Immature natural killer cell (primary cell): ENCODE measurements at regions not wholly inside any gene's neighbourhood (a gene's known extent, or its start where the extent isn't known, plus 50 kb on each side); places are given as distances from the start of the nearest gene placed in this dataset.

Experiments used
- DNase-seq, 3 donors: peaks; one replicate each; pipeline ENCODE4 v3.0.0; 2022; ENCODE audit warnings: mixed read lengths in 1 of 3
- H3K27ac Mint-ChIP-seq, 6 donors: one replicate each; pipeline ENCODE4 v1.8.0; 2020; ENCODE audit warnings: mixed read lengths in 6 of 6, mild to moderate bottlenecking in 5 of 6, inconsistent platforms in 4 of 6, moderate library complexity in 3 of 6
- H3K27me3 Mint-ChIP-seq, 3 donors: one replicate each; pipeline ENCODE4 v1.8.0; 2020 to 2021; ENCODE audit warnings: low read depth in 3 of 3, mild to moderate bottlenecking in 3 of 3, mixed read lengths in 3 of 3, moderate library complexity in 3 of 3, inconsistent platforms in 1 of 3
- H3K36me3 Mint-ChIP-seq, 3 donors: one replicate each; pipeline ENCODE4 v1.8.0; 2020; ENCODE audit warnings: mixed read lengths in 3 of 3, inconsistent platforms in 2 of 3, mild to moderate bottlenecking in 2 of 3
- H3K4me1 Mint-ChIP-seq, 2 donors: one replicate each; pipeline ENCODE4 v1.8.0; 2020; ENCODE audit warnings: inconsistent platforms in 2 of 2, mild to moderate bottlenecking in 2 of 2, mixed read lengths in 2 of 2, moderate library complexity in 1 of 2
- H3K4me3 Mint-ChIP-seq, 5 donors: one replicate each; pipeline ENCODE4 v1.8.0; 2020; ENCODE audit warnings: mild to moderate bottlenecking in 5 of 5, mixed read lengths in 5 of 5, inconsistent platforms in 3 of 5, moderate library complexity in 3 of 5
- H3K9me3 Mint-ChIP-seq, 6 donors: one replicate each; pipeline ENCODE4 v1.8.0; 2020; ENCODE audit warnings: mild to moderate bottlenecking in 6 of 6, mixed read lengths in 6 of 6, inconsistent platforms in 4 of 6, moderate library complexity in 3 of 6

DNA sequence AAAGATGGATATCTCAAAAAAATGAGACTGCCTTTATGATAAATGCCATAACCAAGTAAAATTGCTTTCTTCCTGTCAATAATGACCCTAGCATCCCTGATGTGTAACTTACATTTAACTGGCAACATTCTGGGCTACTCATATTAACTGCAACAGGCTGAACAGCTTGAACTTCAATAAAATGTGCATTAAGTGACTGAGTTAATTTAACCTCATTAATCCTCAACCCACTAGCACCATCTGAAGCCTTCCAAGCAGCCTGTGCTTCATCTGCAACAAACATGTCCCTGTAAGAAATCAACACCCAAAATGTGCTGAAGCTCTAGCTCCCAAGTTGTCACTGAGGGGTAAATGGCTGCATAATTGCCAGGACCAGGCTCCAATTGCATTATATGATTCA lies 296.2 kb upstream of the ZC3H15 start:
- Mint-ChIP-seq H3K27ac (no peak overlapping the region), H3K9me3 (peaks cover 0 to 25% (median 15%) of the 10 kb centered on the region in 6 donors), H3K27me3 (peaks cover 0 to 2% (median 0%) of the 10 kb centered on the region in 3 donors), H3K4me1 (no peaks in the 10 kb centered on the region), H3K36me3 (peaks cover 4 to 7% (median 5%) of the 10 kb centered on the region in 3 donors), H3K4me3 (no peak overlapping the region)
- DNase-seq = no peak

DNA sequence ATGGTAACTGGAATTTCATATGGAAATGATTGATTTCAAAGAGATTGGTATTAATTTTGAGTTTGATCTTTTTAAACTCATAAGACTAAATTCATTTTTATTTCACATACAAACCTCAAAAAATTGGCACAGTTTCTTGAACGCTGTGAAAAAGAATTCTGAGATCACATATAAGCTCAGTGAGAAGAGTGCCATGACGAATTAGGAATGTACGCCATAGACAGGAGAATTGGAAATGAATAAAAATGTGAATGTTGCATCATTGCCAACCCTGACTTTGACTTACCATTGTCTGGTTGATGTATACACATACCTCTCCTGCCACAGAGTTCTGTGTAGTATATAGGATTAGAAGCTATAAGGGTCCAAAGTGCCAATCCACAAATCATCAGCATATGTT lies 290.4 kb upstream of the ZC3H15 start:
- Mint-ChIP-seq H3K4me3 (no peak overlapping the region), H3K27me3 (no peaks in the 10 kb centered on the region), H3K36me3 (peaks cover 0 to 4% (median 3%) of the 10 kb centered on the region in 3 donors), H3K27ac (no peak overlapping the region), H3K9me3 (peaks cover 0 to 9% (median 4%) of the 10 kb centered on the region in 6 donors), H3K4me1 (no peaks in the 10 kb centered on the region)
- no peak for DNase-seq

GRCh38 chr2:186197955-186198354 lies 288.1 kb upstream of the ZC3H15 start:
- Mint-ChIP-seq H3K36me3 (no peaks in the 10 kb centered on the region), H3K4me1 (no peaks in the 10 kb centered on the region), H3K9me3 (peaks cover 0 to 11% (median 5%) of the 10 kb centered on the region in 6 donors)

DNA sequence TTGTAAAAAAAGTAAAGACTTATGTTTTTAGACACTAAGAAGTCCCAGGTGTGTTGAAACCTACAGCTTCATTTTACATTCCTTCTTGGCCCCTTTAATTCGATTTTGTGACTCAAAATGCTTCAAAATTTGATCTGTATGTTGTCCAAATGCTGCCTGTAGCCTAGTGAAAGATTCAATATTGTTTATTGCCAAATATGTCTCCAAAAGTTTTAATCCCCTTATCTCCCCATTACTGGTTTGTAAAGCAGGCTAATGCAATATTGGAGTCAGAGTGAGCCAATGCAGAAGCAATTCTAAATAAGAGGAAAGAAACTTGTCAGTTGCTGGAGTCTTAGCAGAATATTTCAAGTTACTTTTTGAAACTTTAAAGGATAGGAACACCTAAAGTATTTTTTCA lies 287.0 kb upstream of the ZC3H15 start:
- Mint-ChIP-seq H3K9me3 (peaks cover 0 to 15% (median 5%) of the 10 kb centered on the region in 6 donors), H3K36me3 (no peaks in the 10 kb centered on the region), H3K4me3 (no peak overlapping the region), H3K27ac (no peak overlapping the region), H3K4me1 (no peaks in the 10 kb centered on the region), H3K27me3 (no peaks in the 10 kb centered on the region)
- DNase-seq = no peak

More at GRCh38 chr2:186197955-186198354, 288.1 kb upstream of the ZC3H15 start:
- Mint-ChIP-seq H3K27ac (no peak overlapping the region), H3K4me3 (no peak overlapping the region), H3K27me3 (no peaks in the 10 kb centered on the region)
- DNase-seq = no peak

GRCh38 chr2:186201371-186201770 lies 284.7 kb upstream of the ZC3H15 start:
- Mint-ChIP-seq H3K4me3 (no peak overlapping the region), H3K27ac (no peak overlapping the region), H3K4me1 (no peaks in the 10 kb centered on the region), H3K36me3 (no peaks in the 10 kb centered on the region), H3K27me3 (peaks cover 0 to 2% (median 0%) of the 10 kb centered on the region in 3 donors), H3K9me3 (peaks cover 0 to 15% (median 5%) of the 10 kb centered on the region in 6 donors)
- no peak for DNase-seq

DNA sequence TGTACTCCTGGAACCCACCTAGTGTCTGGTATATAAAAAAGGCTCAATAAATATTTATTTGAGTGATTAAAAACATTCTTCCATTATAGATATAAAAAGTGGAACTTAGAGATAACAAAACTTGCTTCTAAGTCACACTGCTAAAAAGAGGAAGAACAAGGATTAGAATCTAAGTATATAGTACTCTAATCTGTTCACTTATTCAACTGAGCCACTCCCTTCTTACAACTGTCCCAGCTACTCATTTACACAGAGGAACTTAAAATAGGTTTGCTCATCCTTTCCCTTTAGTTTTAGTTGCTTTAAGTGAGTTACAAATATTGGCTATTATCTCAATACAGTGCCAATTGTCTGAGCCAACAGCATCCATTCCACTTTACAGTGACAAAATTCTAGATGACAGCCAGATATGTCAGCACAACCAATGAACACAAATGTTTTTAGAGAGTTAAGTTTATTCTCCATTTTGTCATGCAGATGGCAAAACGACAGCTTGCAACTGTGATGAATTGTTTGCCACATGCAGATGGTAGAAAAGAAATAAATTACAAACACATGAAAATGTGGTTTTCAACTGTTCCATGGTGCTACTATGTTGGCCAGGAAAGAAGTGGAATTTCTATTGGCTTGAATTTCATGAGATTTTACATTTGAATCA lies 280.7 kb upstream of the ZC3H15 start:
- H3K27ac Mint-ChIP-seq = no peak overlapping the region
- DNase-seq = no peak
- peaks cover 4 to 20% (median 8%) of the 10 kb centered on the region in 6 donors for H3K9me3 Mint-ChIP-seq
- H3K36me3 Mint-ChIP-seq = peaks cover 0 to 6% (median 3%) of the 10 kb centered on the region in 3 donors
- peaks cover 0 to 2% (median 0%) of the 10 kb centered on the region in 3 donors for H3K27me3 Mint-ChIP-seq
- H3K4me3 Mint-ChIP-seq = no peak overlapping the region
- no peaks in the 10 kb centered on the region for H3K4me1 Mint-ChIP-seq

DNA sequence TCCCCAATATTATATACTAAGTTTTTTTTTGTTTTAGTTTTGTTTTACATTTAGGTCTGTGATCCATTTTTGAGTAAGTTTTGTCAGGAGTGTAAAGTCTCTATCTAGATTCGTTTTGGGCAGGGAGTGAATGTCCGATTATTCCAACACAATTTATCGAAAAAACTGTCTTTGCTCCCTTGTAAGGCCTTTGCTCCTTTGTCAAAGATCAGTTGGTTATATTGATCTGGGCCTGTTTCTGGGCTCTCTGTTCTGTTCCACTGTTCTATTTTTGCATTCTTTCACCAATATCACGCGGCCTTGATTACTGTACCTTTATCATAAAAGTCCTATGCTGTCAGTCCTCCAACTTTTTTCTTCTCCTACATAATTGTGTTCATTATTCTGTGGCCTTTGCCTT lies 276.5 kb upstream of the ZC3H15 start:
- no peak for DNase-seq
- Mint-ChIP-seq H3K4me3 (no peak overlapping the region), H3K36me3 (peaks cover 10 to 14% (median 13%) of the 10 kb centered on the region in 3 donors), H3K4me1 (no peaks in the 10 kb centered on the region), H3K9me3 (peaks cover 7 to 31% (median 18%) of the 10 kb centered on the region in 6 donors), H3K27ac (no peak overlapping the region), H3K27me3 (peaks cover 0 to 2% (median 0%) of the 10 kb centered on the region in 3 donors)

- Mint-ChIP-seq H3K36me3 (peaks cover 6 to 10% (median 8%) of the 10 kb centered on the region in 3 donors), H3K9me3 (peaks cover 9 to 59% (median 24%) of the 10 kb centered on the region in 6 donors), H3K4me1 (no peaks in the 10 kb centered on the region), H3K27ac (no peak overlapping the region), H3K27me3 (no peaks in the 10 kb centered on the region), H3K4me3 (no peak overlapping the region)
- DNase-seq = no peak
Observed at GRCh38 chr2:186220409-186220808, 265.7 kb upstream of the ZC3H15 start.

DNA sequence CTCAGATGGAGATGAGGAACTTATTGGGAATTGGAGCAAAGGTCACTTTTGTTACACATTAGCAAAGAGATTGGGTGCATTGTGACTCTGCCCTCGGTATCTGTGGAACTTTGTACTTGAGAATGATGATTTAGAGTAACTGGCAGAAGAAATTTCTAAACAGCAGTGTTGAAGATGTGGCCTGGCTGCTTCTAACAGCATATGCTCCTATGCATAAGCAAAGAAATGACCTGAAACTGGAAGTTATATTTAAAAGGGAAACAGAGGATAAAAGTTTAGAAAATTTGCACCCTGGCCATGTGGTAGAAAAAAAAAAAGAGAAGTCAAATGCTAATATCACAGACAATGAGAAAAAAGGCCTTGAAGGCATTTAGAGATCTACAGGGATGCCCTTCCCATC lies 256.8 kb upstream of the ZC3H15 start:
- Mint-ChIP-seq H3K27ac (no peak overlapping the region), H3K4me1 (no peaks in the 10 kb centered on the region), H3K36me3 (peaks cover 21 to 25% (median 24%) of the 10 kb centered on the region in 3 donors), H3K4me3 (no peak overlapping the region), H3K27me3 (peaks cover 0 to 1% (median 0%) of the 10 kb centered on the region in 3 donors), H3K9me3 (peaks cover 42 to 89% (median 78%) of the 10 kb centered on the region in 6 donors)
- no peak for DNase-seq

DNA sequence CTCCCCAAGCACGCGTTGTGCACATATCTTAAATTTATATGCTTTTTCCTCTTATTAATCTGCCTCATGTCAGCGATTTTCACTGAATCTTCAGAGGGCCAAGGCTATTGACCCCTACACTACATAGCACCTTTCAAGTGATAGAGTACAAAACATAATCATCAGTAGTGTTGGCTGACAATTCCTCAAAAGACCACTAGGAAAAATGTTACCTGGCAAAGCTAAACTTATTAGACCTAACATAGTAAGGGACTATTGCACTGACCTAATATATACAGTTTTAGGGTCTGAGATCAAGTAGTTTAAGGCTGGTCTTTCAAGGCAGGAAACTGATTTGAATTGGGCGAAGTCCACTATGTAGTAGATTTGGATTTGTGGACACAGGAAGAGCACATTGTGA lies 244.2 kb upstream of the ZC3H15 start:
- H3K36me3 Mint-ChIP-seq = peaks cover 0 to 4% (median 0%) of the 10 kb centered on the region in 3 donors

GRCh38 chr2:186254759-186255158 lies 231.3 kb upstream of the ZC3H15 start:
- no peak for DNase-seq
- no peak overlapping the region for H3K27ac Mint-ChIP-seq
- peaks cover 0 to 5% (median 2%) of the 10 kb centered on the region in 6 donors for H3K9me3 Mint-ChIP-seq
- no peaks in the 10 kb centered on the region for H3K4me1 Mint-ChIP-seq
- peaks cover 0 to 4% (median 0%) of the 10 kb centered on the region in 3 donors for H3K36me3 Mint-ChIP-seq
- no peaks in the 10 kb centered on the region for H3K27me3 Mint-ChIP-seq
- no peak overlapping the region for H3K4me3 Mint-ChIP-seq

More for the DNA sequence above, 244.2 kb upstream of the ZC3H15 start:
- Mint-ChIP-seq H3K27ac (no peak overlapping the region), H3K9me3 (peaks cover under 1 to 56% (median 17%) of the 10 kb centered on the region in 6 donors), H3K27me3 (no peaks in the 10 kb centered on the region), H3K4me1 (no peaks in the 10 kb centered on the region), H3K4me3 (no peak overlapping the region)
- no peak for DNase-seq

GRCh38 chr2:186255823-186256222 lies 230.2 kb upstream of the ZC3H15 start:
- no peak overlapping the region for H3K27ac Mint-ChIP-seq
- H3K4me3 Mint-ChIP-seq = no peak overlapping the region
- H3K9me3 Mint-ChIP-seq = peaks cover 0 to 5% (median 2%) of the 10 kb centered on the region in 6 donors
- no peaks in the 10 kb centered on the region for H3K4me1 Mint-ChIP-seq
- no peak for DNase-seq
- peaks cover 0 to 4% (median 0%) of the 10 kb centered on the region in 3 donors for H3K36me3 Mint-ChIP-seq
- no peaks in the 10 kb centered on the region for H3K27me3 Mint-ChIP-seq

DNA sequence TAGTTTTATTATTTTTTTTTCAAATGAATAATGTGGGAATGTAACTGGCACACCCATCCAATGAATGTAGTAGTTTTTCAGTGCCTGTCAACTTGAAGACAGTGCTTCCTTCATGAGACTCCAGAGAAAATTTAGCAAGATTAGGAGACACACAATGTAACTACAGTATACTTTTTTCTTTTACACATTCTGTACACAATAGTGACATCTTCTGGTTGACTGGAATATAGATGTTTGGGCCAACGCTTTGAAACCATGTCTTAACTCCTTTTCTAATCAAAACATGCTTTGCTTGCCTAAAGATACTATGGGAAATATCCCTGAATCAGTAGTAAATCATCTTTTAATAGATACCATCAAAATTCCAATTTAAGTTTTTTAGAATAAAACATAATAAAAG lies 229.5 kb upstream of the ZC3H15 start:
- H3K27ac Mint-ChIP-seq = no peak overlapping the region
- no peak overlapping the region for H3K4me3 Mint-ChIP-seq
- peaks cover 0 to 4% (median 0%) of the 10 kb centered on the region in 3 donors for H3K36me3 Mint-ChIP-seq
- peaks cover 0 to 8% (median 2%) of the 10 kb centered on the region in 6 donors for H3K9me3 Mint-ChIP-seq
- no peak for DNase-seq
- H3K4me1 Mint-ChIP-seq = no peaks in the 10 kb centered on the region
- H3K27me3 Mint-ChIP-seq = no peaks in the 10 kb centered on the region

- peaks cover under 1 to 9% (median 3%) of the 10 kb centered on the region in 3 donors for H3K36me3 Mint-ChIP-seq
- no peak overlapping the region for H3K27ac Mint-ChIP-seq
- peaks cover 0 to 2% (median 0%) of the 10 kb centered on the region in 3 donors for H3K27me3 Mint-ChIP-seq
- no peaks in the 10 kb centered on the region for H3K4me1 Mint-ChIP-seq
- peaks cover 14 to 50% (median 39%) of the 10 kb centered on the region in 6 donors for H3K9me3 Mint-ChIP-seq
- DNase-seq = no peak
- no peak overlapping the region for H3K4me3 Mint-ChIP-seq
Observed at GRCh38 chr2:186263673-186264250, 222.3 kb upstream of the ZC3H15 start.
